MM.1S (cell line): ENCODE measurements at regions not wholly inside any gene's neighbourhood (a gene's known extent, or its start where the extent isn't known, plus 50 kb on each side); places are given as distances from the start of the nearest gene placed in this dataset.

Source experiments
- DNase-seq: peaks from one replicate; pipeline ENCODE4 v3.0.0-alpha.2; 2015
- H2AFZ ChIP-seq: fragments of 300-600 bp; sonication (generic); 2 replicates; pipeline ENCODE4 v1.6.0; 2016; ENCODE audit warnings: antibody characterized with exemption, low read length
- H3F3A ChIP-seq: fragments of 300-600 bp; sonication (generic); 2 replicates; pipeline ENCODE4 v1.6.1; 2016; ENCODE audit warnings: mild to moderate bottlenecking, antibody characterized with exemption, low read length, moderate library complexity, mixed read lengths; ENCODE audit not compliant: insufficient read depth
- H3K27ac ChIP-seq: fragments of 300-600 bp; sonication (generic); 2 replicates; pipeline ENCODE4 v1.5.1; 2016; ENCODE audit warnings: mild to moderate bottlenecking, low read length
- H3K27me3 ChIP-seq: fragments of 300-600 bp; sonication (generic); replicated peaks from 2 replicates; pipeline ENCODE4 v1.6.0; 2016; ENCODE audit warnings: low read length; ENCODE audit not compliant: insufficient read depth
- H3K36me3 ChIP-seq: fragments of 300-600 bp; sonication (generic); replicated peaks from 2 replicates; pipeline ENCODE4 v1.6.1; 2016; ENCODE audit warnings: mild to moderate bottlenecking, low read length, mixed read lengths; ENCODE audit not compliant: insufficient read depth
- H3K4me1 ChIP-seq: fragments of 300-600 bp; sonication (generic); 2 replicates; pipeline ENCODE4 v1.6.1; 2016; ENCODE audit warnings: low read length, mixed read lengths
- H3K4me2 ChIP-seq: fragments of 300-600 bp; sonication (generic); 2 replicates; pipeline ENCODE4 v1.6.0; 2016; ENCODE audit warnings: low read depth, low read length
- H3K4me3 ChIP-seq: fragments of 300-600 bp; sonication (generic); 2 replicates; pipeline ENCODE4 v1.5.1; 2016; ENCODE audit warnings: low read length, mixed read lengths
- H3K79me2 ChIP-seq: fragments of 300-600 bp; sonication (generic); 2 replicates; pipeline ENCODE4 v1.6.1; 2016; ENCODE audit warnings: mixed run types, low read length, mixed read lengths
- H3K9ac ChIP-seq: fragments of 300-600 bp; sonication (generic); 2 replicates; pipeline ENCODE4 v1.6.1; 2016; ENCODE audit warnings: low read length, mixed read lengths
- H3K9me2 ChIP-seq: fragments of 300-600 bp; sonication (generic); replicated peaks from 2 replicates; pipeline ENCODE4 v1.6.1; 2016; ENCODE audit warnings: mild to moderate bottlenecking, low read length, mixed read lengths; ENCODE audit not compliant: insufficient read depth
- H3K9me3 ChIP-seq: fragments of 300-600 bp; sonication (generic); replicated peaks from 2 replicates; pipeline ENCODE4 v1.6.1; 2016; ENCODE audit warnings: mild to moderate bottlenecking, low read length, mixed read lengths; ENCODE audit not compliant: insufficient read depth
- H4K20me1 ChIP-seq: fragments of 300-600 bp; sonication (generic); 2 replicates; pipeline ENCODE4 v1.6.1; 2016; ENCODE audit warnings: mild to moderate bottlenecking, low read length, moderate library complexity, mixed read lengths; ENCODE audit not compliant: insufficient read depth
- CTCF ChIP-seq: fragments of 300-600 bp; sonication (generic); IDR thresholded peaks from 2 replicates; pipeline ENCODE4 v1.5.1; 2016; ENCODE audit warnings: antibody characterized with exemption, low read length, mixed read lengths
- EZH2 ChIP-seq: fragments of 300-600 bp; sonication (generic); optimal IDR thresholded peaks from 2 replicates; pipeline ENCODE3; 2017; ENCODE audit warnings: low read depth, mild to moderate bottlenecking, antibody characterized with exemption, low read length, mixed read lengths
- EZH2phosphoT487 ChIP-seq: fragments of 300-600 bp; sonication (generic); IDR thresholded peaks from 2 replicates; pipeline ENCODE4 v1.6.1; 2018; ENCODE audit warnings: antibody characterized with exemption, low read length

DNA sequence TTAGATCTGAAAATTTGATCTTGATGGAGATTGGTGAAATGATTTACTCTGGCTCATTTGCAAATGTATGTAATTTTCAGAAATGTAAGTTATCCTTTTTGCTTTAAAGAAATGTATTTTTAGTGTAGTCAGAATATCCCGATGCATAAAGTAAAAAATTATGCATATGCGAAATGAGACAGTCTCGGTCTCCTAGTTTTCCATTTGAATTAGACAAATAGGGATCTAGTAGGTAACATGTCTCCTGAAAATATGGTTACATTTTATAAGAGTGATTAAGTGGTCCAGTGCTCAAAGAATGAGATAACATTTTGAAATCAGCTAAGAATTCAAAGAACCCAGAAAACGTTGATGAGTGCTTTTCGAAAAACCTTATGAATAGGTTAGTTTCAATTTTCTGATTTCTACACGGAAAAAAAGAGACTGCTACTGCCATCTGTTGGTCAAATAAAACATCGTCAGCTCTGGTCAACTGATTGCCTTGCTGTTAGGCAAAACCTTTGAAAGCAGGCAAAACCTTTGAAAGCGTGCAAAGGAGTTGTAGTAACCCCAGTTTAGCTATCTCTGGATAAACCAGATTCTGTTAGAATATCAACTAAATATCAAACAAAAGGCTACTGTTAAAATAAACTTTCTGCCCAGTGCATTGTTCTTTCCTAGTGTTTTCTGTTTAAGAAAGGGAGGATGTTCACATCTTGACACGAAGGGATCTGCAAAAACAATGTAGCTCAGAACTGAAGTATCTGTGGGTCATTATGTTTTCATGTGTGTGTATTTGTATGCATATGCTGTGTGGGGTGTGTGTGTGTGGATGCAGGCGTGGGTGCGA lies 59.3 kb upstream of the CHMP2B start:
- H3K79me2 ChIP-seq: no peaks in the 10 kb centered on the region
- no peaks in the 10 kb centered on the region for H3K36me3 ChIP-seq
- peak overlapping the region; percentile 60 for H2AFZ ChIP-seq
- peak overlapping the region; percentile 61 for H3K4me3 ChIP-seq
- no peaks in the 10 kb centered on the region for H3K27me3 ChIP-seq
- peak overlapping the region; percentile 26; the same call in 1 of the 2 replicates for H3K9ac ChIP-seq
- no peaks in the 10 kb centered on the region for H3F3A ChIP-seq
- no peaks in the 10 kb centered on the region for H4K20me1 ChIP-seq
- no peak overlapping the region for H3K27ac ChIP-seq
- no peak for TF ChIP-seq EZH2phosphoT487
- TF ChIP-seq EZH2: no peak
- TF ChIP-seq CTCF: peak; percentile 72
- H3K9me2 ChIP-seq: no peaks in the 10 kb centered on the region
- H3K9me3 ChIP-seq: no peaks in the 10 kb centered on the region
- peak; percentile 71 for DNase-seq
- peak overlapping the region; percentile 71 for H3K4me2 ChIP-seq
- no peaks in the 10 kb centered on the region for H3K4me1 ChIP-seq

DNA sequence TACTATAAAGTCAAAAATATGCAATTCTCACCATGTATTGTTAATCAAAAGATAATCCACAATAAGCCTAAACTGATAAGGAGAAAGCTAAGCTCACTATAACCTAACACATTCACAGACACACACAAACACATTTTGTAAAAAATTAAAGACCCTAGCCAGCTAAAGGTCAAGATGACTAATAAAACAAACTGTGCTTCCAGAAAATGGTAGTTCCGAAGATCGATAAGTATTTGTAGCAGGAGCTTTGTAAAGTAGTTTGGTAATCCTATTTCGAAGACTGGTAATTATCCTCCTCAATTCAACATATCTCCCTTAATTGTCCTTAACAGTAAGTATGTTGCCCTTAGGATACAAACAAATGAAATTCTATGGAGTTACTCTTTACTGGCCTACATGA lies 62.9 kb upstream of the CHMP2B start:
- DNase-seq: no peak
- Histone ChIP-seq H3K79me2 (no peaks in the 10 kb centered on the region), H3K4me3 (no peak overlapping the region), H3K36me3 (no peaks in the 10 kb centered on the region), H3K9ac (no peak overlapping the region), H3K4me2 (no peak overlapping the region), H3K27me3 (no peaks in the 10 kb centered on the region), H3K9me2 (no peaks in the 10 kb centered on the region), H3K4me1 (no peaks in the 10 kb centered on the region), H2AFZ (no peak overlapping the region), H4K20me1 (no peaks in the 10 kb centered on the region), H3K9me3 (no peaks in the 10 kb centered on the region), H3K27ac (no peak overlapping the region), H3F3A (no peaks in the 10 kb centered on the region)
- no peak for TF ChIP-seq EZH2phosphoT487
- no peak for TF ChIP-seq CTCF
- no peak for TF ChIP-seq EZH2

GRCh38 chr3:87161851-87162250 lies 65.3 kb upstream of the CHMP2B start:
- no peak overlapping the region for H3K27ac ChIP-seq
- no peak overlapping the region for H3K4me2 ChIP-seq
- H3K9me2 ChIP-seq: no peaks in the 10 kb centered on the region
- H3K4me3 ChIP-seq: no peak overlapping the region
- H3K4me1 ChIP-seq: no peaks in the 10 kb centered on the region
- H3K9ac ChIP-seq: no peak overlapping the region
- no peaks in the 10 kb centered on the region for H3F3A ChIP-seq
- H2AFZ ChIP-seq: no peak overlapping the region
- no peaks in the 10 kb centered on the region for H3K79me2 ChIP-seq
- H3K27me3 ChIP-seq: no peaks in the 10 kb centered on the region
- DNase-seq: no peak
- H4K20me1 ChIP-seq: no peaks in the 10 kb centered on the region
- no peaks in the 10 kb centered on the region for H3K9me3 ChIP-seq
- no peaks in the 10 kb centered on the region for H3K36me3 ChIP-seq
- TF ChIP-seq EZH2phosphoT487 (no peak), EZH2 (no peak), CTCF (no peak)
